NCI-H128 (cell line): ENCODE measurements at regions not wholly inside any gene's neighbourhood (a gene's known extent, or its start where the extent isn't known, plus 50 kb on each side); places are given as distances from the start of the nearest gene placed in this dataset.
A peak's percentile ranks its signal among the peaks of the same experiment; 100 is the strongest.

Experiments
- DNase-seq: peaks from one replicate; lab custom pipeline; 2025; ENCODE audit not compliant: unreplicated experiment; lab: John Stamatoyannopoulos, UW

GRCh38 chr6:129778793-129779192 is 68.8 kb upstream of the ARHGAP18 start:
- DNase-seq, result no peak

- no peak for DNase-seq
Measured at GRCh38 chr6:129777371-129777770, 67.4 kb upstream of the ARHGAP18 start.

GRCh38 chr6:129776542-129777330 is 66.8 kb upstream of the ARHGAP18 start:
- DNase-seq, result no peak

- DNase-seq, result peak; percentile 1
Measured at GRCh38 chr6:129774697-129775447, 64.9 kb upstream of the ARHGAP18 start.

GRCh38 chr6:129773304-129773703 is 63.3 kb upstream of the ARHGAP18 start:
- DNase-seq, result no peak

GRCh38 chr6:129771678-129772077 is 61.7 kb upstream of the ARHGAP18 start:
- no peak for DNase-seq

GRCh38 chr6:129767776-129768485 is 58.0 kb upstream of the ARHGAP18 start:
- no peak for DNase-seq

- no peak for DNase-seq
Measured at GRCh38 chr6:129766959-129767728, 57.2 kb upstream of the ARHGAP18 start.

GRCh38 chr6:129764761-129765407 is 54.9 kb upstream of the ARHGAP18 start:
- DNase-seq, result no peak

GRCh38 chr6:129759796-129760605 is 50.0 kb upstream of the ARHGAP18 start:
- DNase-seq, result no peak
